SK-N-SH (cell line): ENCODE measurements at regions not wholly inside any gene's neighbourhood (a gene's known extent, or its start where the extent isn't known, plus 50 kb on each side); places are given as distances from the start of the nearest gene placed in this dataset.

Source experiments
- CHD2 ChIP-seq: fragments of 150-350 bp; IDR thresholded peaks from 2 replicates; pipeline ENCODE4 v1.6.1; 2018; ENCODE audit warnings: low read length; ENCODE audit not compliant: partially characterized antibody
- ELF1 ChIP-seq: IDR thresholded peaks from 2 replicates; pipeline ENCODE4 v1.4.0; 2012
- EP300 ChIP-seq, 2 experiments: IDR thresholded peaks; 2 replicates each; pipeline versions ENCODE4 v1.4.0 to v1.6.1; 2012; ENCODE audit warnings: borderline replicate concordance in 1 of 2, low read depth in 1 of 2, low read length in 1 of 2
- EZH2phosphoT487 ChIP-seq: fragments of 200-600 bp; sonication (generic); IDR thresholded peaks from 2 replicates; pipeline ENCODE4 v1.6.1; 2017; ENCODE audit warnings: low read depth, mixed run types, mild to moderate bottlenecking, antibody characterized with exemption, moderate library complexity, borderline replicate concordance
- JUND ChIP-seq: IDR thresholded peaks from 2 replicates; pipeline ENCODE4 v1.4.0; 2012
- MEF2A ChIP-seq: IDR thresholded peaks from 2 replicates; pipeline ENCODE4 v1.4.0; 2012; ENCODE audit warnings: low read depth, borderline replicate concordance
- NFIC ChIP-seq: IDR thresholded peaks from 2 replicates; pipeline ENCODE4 v1.4.0; 2012; ENCODE audit warnings: borderline replicate concordance
- POLR2AphosphoS5 ChIP-seq: IDR thresholded peaks from 2 replicates; pipeline ENCODE4 v1.6.1; 2012; ENCODE audit warnings: low read depth, low read length
- RAD21 ChIP-seq: IDR thresholded peaks from 2 replicates; pipeline ENCODE4 v1.6.1; 2012; ENCODE audit warnings: mild to moderate bottlenecking, low read length
- SIN3A ChIP-seq: IDR thresholded peaks from 2 replicates; pipeline ENCODE4 v1.6.1; 2012; ENCODE audit warnings: low read depth, mild to moderate bottlenecking, low read length, moderate library complexity, borderline replicate concordance
- YY1 ChIP-seq: IDR thresholded peaks from 2 replicates; pipeline ENCODE4 v1.4.0; 2012; ENCODE audit warnings: low read depth, mild to moderate bottlenecking
- TF ChIP-seq, protein P1 (sequence below): fragments of 200-600 bp; sonication (generic); IDR thresholded peaks from 2 replicates; pipeline ENCODE4 v1.6.1; 2017; ENCODE audit warnings: antibody characterized with exemption, mild to moderate bottlenecking, moderate library complexity
- TF ChIP-seq, protein P2 (sequence below): IDR thresholded peaks from 2 replicates; pipeline ENCODE4 v1.6.1; 2012; ENCODE audit warnings: mild to moderate bottlenecking, low read depth, low read length, moderate library complexity
- TF ChIP-seq, protein P3 (sequence below): fragments of 150-350 bp; IDR thresholded peaks from 2 replicates; pipeline ENCODE4 v1.6.1; 2017; ENCODE audit warnings: antibody characterized with exemption, low read length, low read depth, borderline replicate concordance

DNA sequence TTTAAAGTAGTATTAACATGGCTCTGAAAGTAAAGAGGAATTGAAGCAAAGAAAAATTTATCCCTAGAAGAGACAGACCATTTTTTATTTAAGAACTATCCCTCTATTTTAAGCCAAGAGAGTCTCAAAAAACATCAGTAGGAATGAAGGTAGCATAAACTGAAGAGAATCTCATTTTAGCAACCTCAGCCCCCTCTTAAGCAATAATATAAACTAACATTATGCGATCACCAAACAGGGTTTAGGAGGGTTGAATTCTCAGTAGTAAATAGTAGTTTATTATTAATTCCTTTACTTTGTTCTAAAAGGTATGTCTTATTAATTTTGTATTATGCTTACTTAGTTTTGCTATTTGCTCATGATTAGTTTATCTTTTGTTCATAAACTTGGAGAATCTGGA is 287.4 kb downstream of the CDK5RAP2 start:
- TF ChIP-seq CHD2 (no peak), EP300 (IDR thresholded peaks at IDR 0.05; ENCODE audit: borderline replicate concordance in 1 of 2, low read depth in 1 of 2, low read length in 1 of 2) (no peak), EZH2phosphoT487 (no peak), YY1 (no peak), SIN3A (no peak), NFIC (no peak), RAD21 (no peak), MEF2A (no peak), POLR2AphosphoS5 (no peak), JUND (no peak), ELF1 (no peak)
- TF ChIP-seq, protein P1, sequence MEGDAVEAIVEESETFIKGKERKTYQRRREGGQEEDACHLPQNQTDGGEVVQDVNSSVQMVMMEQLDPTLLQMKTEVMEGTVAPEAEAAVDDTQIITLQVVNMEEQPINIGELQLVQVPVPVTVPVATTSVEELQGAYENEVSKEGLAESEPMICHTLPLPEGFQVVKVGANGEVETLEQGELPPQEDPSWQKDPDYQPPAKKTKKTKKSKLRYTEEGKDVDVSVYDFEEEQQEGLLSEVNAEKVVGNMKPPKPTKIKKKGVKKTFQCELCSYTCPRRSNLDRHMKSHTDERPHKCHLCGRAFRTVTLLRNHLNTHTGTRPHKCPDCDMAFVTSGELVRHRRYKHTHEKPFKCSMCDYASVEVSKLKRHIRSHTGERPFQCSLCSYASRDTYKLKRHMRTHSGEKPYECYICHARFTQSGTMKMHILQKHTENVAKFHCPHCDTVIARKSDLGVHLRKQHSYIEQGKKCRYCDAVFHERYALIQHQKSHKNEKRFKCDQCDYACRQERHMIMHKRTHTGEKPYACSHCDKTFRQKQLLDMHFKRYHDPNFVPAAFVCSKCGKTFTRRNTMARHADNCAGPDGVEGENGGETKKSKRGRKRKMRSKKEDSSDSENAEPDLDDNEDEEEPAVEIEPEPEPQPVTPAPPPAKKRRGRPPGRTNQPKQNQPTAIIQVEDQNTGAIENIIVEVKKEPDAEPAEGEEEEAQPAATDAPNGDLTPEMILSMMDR, result no peak
- TF ChIP-seq, protein P2, sequence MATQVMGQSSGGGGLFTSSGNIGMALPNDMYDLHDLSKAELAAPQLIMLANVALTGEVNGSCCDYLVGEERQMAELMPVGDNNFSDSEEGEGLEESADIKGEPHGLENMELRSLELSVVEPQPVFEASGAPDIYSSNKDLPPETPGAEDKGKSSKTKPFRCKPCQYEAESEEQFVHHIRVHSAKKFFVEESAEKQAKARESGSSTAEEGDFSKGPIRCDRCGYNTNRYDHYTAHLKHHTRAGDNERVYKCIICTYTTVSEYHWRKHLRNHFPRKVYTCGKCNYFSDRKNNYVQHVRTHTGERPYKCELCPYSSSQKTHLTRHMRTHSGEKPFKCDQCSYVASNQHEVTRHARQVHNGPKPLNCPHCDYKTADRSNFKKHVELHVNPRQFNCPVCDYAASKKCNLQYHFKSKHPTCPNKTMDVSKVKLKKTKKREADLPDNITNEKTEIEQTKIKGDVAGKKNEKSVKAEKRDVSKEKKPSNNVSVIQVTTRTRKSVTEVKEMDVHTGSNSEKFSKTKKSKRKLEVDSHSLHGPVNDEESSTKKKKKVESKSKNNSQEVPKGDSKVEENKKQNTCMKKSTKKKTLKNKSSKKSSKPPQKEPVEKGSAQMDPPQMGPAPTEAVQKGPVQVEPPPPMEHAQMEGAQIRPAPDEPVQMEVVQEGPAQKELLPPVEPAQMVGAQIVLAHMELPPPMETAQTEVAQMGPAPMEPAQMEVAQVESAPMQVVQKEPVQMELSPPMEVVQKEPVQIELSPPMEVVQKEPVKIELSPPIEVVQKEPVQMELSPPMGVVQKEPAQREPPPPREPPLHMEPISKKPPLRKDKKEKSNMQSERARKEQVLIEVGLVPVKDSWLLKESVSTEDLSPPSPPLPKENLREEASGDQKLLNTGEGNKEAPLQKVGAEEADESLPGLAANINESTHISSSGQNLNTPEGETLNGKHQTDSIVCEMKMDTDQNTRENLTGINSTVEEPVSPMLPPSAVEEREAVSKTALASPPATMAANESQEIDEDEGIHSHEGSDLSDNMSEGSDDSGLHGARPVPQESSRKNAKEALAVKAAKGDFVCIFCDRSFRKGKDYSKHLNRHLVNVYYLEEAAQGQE, result no peak
- TF ChIP-seq, protein P3, sequence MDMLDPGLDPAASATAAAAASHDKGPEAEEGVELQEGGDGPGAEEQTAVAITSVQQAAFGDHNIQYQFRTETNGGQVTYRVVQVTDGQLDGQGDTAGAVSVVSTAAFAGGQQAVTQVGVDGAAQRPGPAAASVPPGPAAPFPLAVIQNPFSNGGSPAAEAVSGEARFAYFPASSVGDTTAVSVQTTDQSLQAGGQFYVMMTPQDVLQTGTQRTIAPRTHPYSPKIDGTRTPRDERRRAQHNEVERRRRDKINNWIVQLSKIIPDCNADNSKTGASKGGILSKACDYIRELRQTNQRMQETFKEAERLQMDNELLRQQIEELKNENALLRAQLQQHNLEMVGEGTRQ, result no peak
